Omental fat pad (tissue), 3 donors: ENCODE measurements at regions not wholly inside any gene's neighbourhood (a gene's known extent, or its start where the extent isn't known, plus 50 kb on each side); places are given as distances from the start of the nearest gene placed in this dataset.

Experiments
- ATAC-seq: fragments of 150-250 bp; one replicate; pipeline ENCODE4 v1.9.1; 2016; ENCODE audit warnings: mild to moderate bottlenecking, moderate library complexity; ENCODE audit not compliant: low FRiP score
- DNase-seq: peaks from one replicate; pipeline ENCODE4 v3.0.0-alpha.2; 2019; ENCODE audit warnings: low spot score
- CTCF ChIP-seq, 3 donors: fragments of 450-650 bp; IDR thresholded peaks; one replicate each; pipeline ENCODE4 v1.5.1; 2016 to 2017; ENCODE audit warnings: antibody characterized with exemption in 3 of 3, mild to moderate bottlenecking in 3 of 3, moderate library complexity in 2 of 3

GRCh38 chr5:57833489-57833888 lies 350.9 kb upstream of the ACTBL2 start:
- DNase-seq (no peak), ATAC-seq (no peak)
- no peak for TF ChIP-seq CTCF (IDR thresholded peaks at IDR 0.05)

- TF ChIP-seq CTCF (IDR thresholded peaks at IDR 0.05) = no peak
- ATAC-seq (no peak), DNase-seq (no peak)
Observed at GRCh38 chr5:57832875-57833274, 350.3 kb upstream of the ACTBL2 start.

GRCh38 chr5:57831932-57832331 lies 349.3 kb upstream of the ACTBL2 start:
- DNase-seq (no peak), ATAC-seq (no peak)
- TF ChIP-seq CTCF (IDR thresholded peaks at IDR 0.05) = no peak

GRCh38 chr5:57831090-57831489 lies 348.5 kb upstream of the ACTBL2 start:
- ATAC-seq = no peak
- no peak for DNase-seq
- TF ChIP-seq CTCF (IDR thresholded peaks at IDR 0.05) = no peak

GRCh38 chr5:57828221-57828620 lies 345.6 kb upstream of the ACTBL2 start:
- ATAC-seq (no peak), DNase-seq (no peak)
- TF ChIP-seq CTCF (IDR thresholded peaks at IDR 0.05) = no peak

- no peak for DNase-seq
- ATAC-seq = no peak
- no peak for TF ChIP-seq CTCF (IDR thresholded peaks at IDR 0.05)
Observed at GRCh38 chr5:57825031-57825686, 342.5 kb upstream of the ACTBL2 start.

GRCh38 chr5:57824623-57825022 lies 342.0 kb upstream of the ACTBL2 start:
- no peak for TF ChIP-seq CTCF (IDR thresholded peaks at IDR 0.05)
- ATAC-seq (no peak), DNase-seq (no peak)
